ENCODE measurements at regions not wholly inside any gene's neighbourhood (a gene's known extent, or its start where the extent isn't known, plus 50 kb on each side); places are given as distances from the start of the nearest gene placed in this dataset.

GRCh38 chr12:56864318-56864717 is 69.9 kb downstream of the SDR9C7 start:
- TF ChIP-seq SRSF9 (IDR thresholded peaks at IDR 0.05; ENCODE audit: borderline replicate concordance, low read depth, low read length) = no peak
- TF ChIP-seq CTCF (IDR thresholded peaks at IDR 0.05 in 2 of 3, conservative IDR thresholded peaks at IDR 0.05 in 1 of 3; ENCODE audit: insufficient read depth in 2 of 3, low read depth in 1 of 3, low read length in 3 of 3) = no peak
- no peak for TF ChIP-seq MAZ (CRISPR knock-in tag; conservative IDR thresholded peaks at IDR 0.05 in 1 of 2, IDR thresholded peaks at IDR 0.05 in 1 of 2)
- TF ChIP-seq E2F6 (IDR thresholded peaks at IDR 0.05; ENCODE audit: borderline replicate concordance in 1 of 2, extremely low read depth in 1 of 2, insufficient read depth in 1 of 2, insufficient read length in 1 of 2, low read depth in 1 of 2, low read length in 1 of 2, poor library complexity in 1 of 2, severe bottlenecking in 1 of 2) = no peak
- TF ChIP-seq TAF1 (IDR thresholded peaks at IDR 0.05; ENCODE audit: control insufficient read depth, extremely low read depth, insufficient read depth, low read length, severe bottlenecking) = no peak
- TF ChIP-seq ATF3 (IDR thresholded peaks at IDR 0.05) = no peak
- TF ChIP-seq ATF3 (CRISPR knock-in tag; conservative IDR thresholded peaks at IDR 0.05) = no peak
